ENCODE measurements at regions not wholly inside any gene's neighbourhood (a gene's known extent, or its start where the extent isn't known, plus 50 kb on each side); places are given as distances from the start of the nearest gene placed in this dataset.

DNA sequence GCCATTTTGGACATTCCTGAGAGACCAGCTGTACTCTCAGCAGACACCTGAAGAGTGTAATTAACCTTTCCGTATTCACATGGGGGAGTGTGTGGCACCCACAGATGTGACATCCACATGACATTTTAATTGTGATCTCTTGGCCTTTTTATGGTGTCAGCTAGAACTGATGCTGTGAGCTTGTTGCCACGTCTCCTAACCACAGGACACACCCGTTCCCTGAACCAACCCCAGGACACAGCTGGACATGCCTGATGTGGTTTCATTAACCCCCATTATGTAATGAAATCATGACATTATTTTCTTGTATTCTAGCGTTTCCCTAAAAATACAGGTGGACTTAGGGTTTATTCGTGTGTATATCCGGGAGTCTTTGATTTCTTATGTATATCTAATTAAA is 1036.1 kb downstream of the TMEM121 start:
- TF ChIP-seq POLR2AphosphoS5 (IDR thresholded peaks at IDR 0.05; ENCODE audit: low read depth) (no peak), EZH2 (IDR thresholded peaks at IDR 0.05; ENCODE audit: low read depth, unreplicated experiment) (no peak), ZNF114 (CRISPR knock-in tag; IDR thresholded peaks at IDR 0.05) (no peak), ZNF331 (CRISPR knock-in tag; IDR thresholded peaks at IDR 0.05; ENCODE audit: low read depth) (no peak), STAT1 (IDR thresholded peaks at IDR 0.05; ENCODE audit: unreplicated experiment) (no peak), EZH2phosphoT487 (IDR thresholded peaks at IDR 0.05; ENCODE audit: unreplicated experiment) (no peak), CREB1 (CRISPR knock-in tag; IDR thresholded peaks at IDR 0.05; ENCODE audit: low read depth) (no peak)
- TF ChIP-seq, protein P1, sequence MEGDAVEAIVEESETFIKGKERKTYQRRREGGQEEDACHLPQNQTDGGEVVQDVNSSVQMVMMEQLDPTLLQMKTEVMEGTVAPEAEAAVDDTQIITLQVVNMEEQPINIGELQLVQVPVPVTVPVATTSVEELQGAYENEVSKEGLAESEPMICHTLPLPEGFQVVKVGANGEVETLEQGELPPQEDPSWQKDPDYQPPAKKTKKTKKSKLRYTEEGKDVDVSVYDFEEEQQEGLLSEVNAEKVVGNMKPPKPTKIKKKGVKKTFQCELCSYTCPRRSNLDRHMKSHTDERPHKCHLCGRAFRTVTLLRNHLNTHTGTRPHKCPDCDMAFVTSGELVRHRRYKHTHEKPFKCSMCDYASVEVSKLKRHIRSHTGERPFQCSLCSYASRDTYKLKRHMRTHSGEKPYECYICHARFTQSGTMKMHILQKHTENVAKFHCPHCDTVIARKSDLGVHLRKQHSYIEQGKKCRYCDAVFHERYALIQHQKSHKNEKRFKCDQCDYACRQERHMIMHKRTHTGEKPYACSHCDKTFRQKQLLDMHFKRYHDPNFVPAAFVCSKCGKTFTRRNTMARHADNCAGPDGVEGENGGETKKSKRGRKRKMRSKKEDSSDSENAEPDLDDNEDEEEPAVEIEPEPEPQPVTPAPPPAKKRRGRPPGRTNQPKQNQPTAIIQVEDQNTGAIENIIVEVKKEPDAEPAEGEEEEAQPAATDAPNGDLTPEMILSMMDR (conservative IDR thresholded peaks at IDR 0.05; ENCODE audit: low read depth in 2 of 2), result no peak
- TF ChIP-seq, protein P2, sequence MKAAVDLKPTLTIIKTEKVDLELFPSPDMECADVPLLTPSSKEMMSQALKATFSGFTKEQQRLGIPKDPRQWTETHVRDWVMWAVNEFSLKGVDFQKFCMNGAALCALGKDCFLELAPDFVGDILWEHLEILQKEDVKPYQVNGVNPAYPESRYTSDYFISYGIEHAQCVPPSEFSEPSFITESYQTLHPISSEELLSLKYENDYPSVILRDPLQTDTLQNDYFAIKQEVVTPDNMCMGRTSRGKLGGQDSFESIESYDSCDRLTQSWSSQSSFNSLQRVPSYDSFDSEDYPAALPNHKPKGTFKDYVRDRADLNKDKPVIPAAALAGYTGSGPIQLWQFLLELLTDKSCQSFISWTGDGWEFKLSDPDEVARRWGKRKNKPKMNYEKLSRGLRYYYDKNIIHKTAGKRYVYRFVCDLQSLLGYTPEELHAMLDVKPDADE (IDR thresholded peaks at IDR 0.05), result no peak
- TF ChIP-seq, protein P3, sequence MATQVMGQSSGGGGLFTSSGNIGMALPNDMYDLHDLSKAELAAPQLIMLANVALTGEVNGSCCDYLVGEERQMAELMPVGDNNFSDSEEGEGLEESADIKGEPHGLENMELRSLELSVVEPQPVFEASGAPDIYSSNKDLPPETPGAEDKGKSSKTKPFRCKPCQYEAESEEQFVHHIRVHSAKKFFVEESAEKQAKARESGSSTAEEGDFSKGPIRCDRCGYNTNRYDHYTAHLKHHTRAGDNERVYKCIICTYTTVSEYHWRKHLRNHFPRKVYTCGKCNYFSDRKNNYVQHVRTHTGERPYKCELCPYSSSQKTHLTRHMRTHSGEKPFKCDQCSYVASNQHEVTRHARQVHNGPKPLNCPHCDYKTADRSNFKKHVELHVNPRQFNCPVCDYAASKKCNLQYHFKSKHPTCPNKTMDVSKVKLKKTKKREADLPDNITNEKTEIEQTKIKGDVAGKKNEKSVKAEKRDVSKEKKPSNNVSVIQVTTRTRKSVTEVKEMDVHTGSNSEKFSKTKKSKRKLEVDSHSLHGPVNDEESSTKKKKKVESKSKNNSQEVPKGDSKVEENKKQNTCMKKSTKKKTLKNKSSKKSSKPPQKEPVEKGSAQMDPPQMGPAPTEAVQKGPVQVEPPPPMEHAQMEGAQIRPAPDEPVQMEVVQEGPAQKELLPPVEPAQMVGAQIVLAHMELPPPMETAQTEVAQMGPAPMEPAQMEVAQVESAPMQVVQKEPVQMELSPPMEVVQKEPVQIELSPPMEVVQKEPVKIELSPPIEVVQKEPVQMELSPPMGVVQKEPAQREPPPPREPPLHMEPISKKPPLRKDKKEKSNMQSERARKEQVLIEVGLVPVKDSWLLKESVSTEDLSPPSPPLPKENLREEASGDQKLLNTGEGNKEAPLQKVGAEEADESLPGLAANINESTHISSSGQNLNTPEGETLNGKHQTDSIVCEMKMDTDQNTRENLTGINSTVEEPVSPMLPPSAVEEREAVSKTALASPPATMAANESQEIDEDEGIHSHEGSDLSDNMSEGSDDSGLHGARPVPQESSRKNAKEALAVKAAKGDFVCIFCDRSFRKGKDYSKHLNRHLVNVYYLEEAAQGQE (IDR thresholded peaks at IDR 0.05; ENCODE audit: unreplicated experiment), result no peak
